Neural cell (in vitro differentiated cells): ENCODE measurements at regions not wholly inside any gene's neighbourhood (a gene's known extent, or its start where the extent isn't known, plus 50 kb on each side); places are given as distances from the start of the nearest gene placed in this dataset.

Experiments used
- H2AFZ ChIP-seq: fragments of 200-600, 300-800 bp; sonication (generic), shearing (Covaris generic); 2 replicates; pipeline ENCODE4 v1.6.0; 2014; ENCODE audit warnings: low read depth, mild to moderate bottlenecking, antibody characterized with exemption, low read length, moderate library complexity
- H3F3A ChIP-seq: fragments of 200-600 bp; shearing (Covaris generic); 2 replicates; pipeline ENCODE4 v1.6.1; 2016; ENCODE audit warnings: mild to moderate bottlenecking, moderate library complexity, mixed read lengths, antibody characterized with exemption, low read length; ENCODE audit not compliant: insufficient read depth, poor library complexity, severe bottlenecking
- H3K27ac ChIP-seq: fragments of 200-600, 300-800 bp; sonication (generic), shearing (Covaris generic); 2 replicates; pipeline ENCODE4 v1.5.1; 2014; ENCODE audit warnings: mild to moderate bottlenecking, low read length, moderate library complexity
- H3K27me3 ChIP-seq: fragments of 300-800, 200-600 bp; sonication (generic), shearing (Covaris generic); 2 replicates; pipeline ENCODE4 v1.6.0; 2014; ENCODE audit warnings: mild to moderate bottlenecking, low read depth, low read length, moderate library complexity; ENCODE audit not compliant: insufficient read depth
- H3K36me3 ChIP-seq: fragments of 300-800, 200-600 bp; sonication (generic), shearing (Covaris generic); 2 replicates; pipeline ENCODE4 v1.5.1; 2014; ENCODE audit warnings: mild to moderate bottlenecking, antibody characterized with exemption, low read length, moderate library complexity; ENCODE audit not compliant: insufficient read depth
- H3K4me2 ChIP-seq: fragments of 300-800, 200-600 bp; sonication (generic), shearing (Covaris generic); 2 replicates; pipeline ENCODE4 v1.6.0; 2014; ENCODE audit warnings: mild to moderate bottlenecking, low read length
- H3K4me3 ChIP-seq: fragments of 300-800, 200-600 bp; sonication (generic), shearing (Covaris generic); 2 replicates; pipeline ENCODE4 v1.5.1; 2014; ENCODE audit warnings: mild to moderate bottlenecking, low read length, moderate library complexity
- H3K79me2 ChIP-seq: fragments of 200-600 bp; shearing (Covaris generic); replicated peaks from 2 replicates; pipeline ENCODE4 v1.6.0; 2014; ENCODE audit warnings: mild to moderate bottlenecking, low read length, moderate library complexity; ENCODE audit not compliant: insufficient read depth
- H3K9ac ChIP-seq: fragments of 300-800, 200-600 bp; sonication (generic), shearing (Covaris generic); 2 replicates; pipeline ENCODE4 v1.6.1; 2016; ENCODE audit warnings: mild to moderate bottlenecking, low read length, mixed read lengths
- H3K9me2 ChIP-seq: fragments of 200-600 bp; shearing (Covaris generic); 2 replicates; pipeline ENCODE4 v1.6.1; 2016; ENCODE audit warnings: mild to moderate bottlenecking, low read length, mixed read lengths; ENCODE audit not compliant: insufficient read depth
- H3K9me3 ChIP-seq: fragments of 200-600, 300-800 bp; sonication (generic), shearing (Covaris generic); 2 replicates; pipeline ENCODE4 v1.6.1; 2016; ENCODE audit warnings: mild to moderate bottlenecking, mixed run types, low read length, moderate library complexity, mixed read lengths
- H4K20me1 ChIP-seq: fragments of 200-600 bp; shearing (Covaris generic); 2 replicates; pipeline ENCODE4 v1.6.1; 2016; ENCODE audit warnings: mild to moderate bottlenecking, mixed run types; ENCODE audit not compliant: insufficient read depth
- CTCF ChIP-seq: fragments of 450-650 bp; IDR thresholded peaks from 2 replicates; pipeline ENCODE4 v1.5.1; 2014; ENCODE audit warnings: antibody characterized with exemption, mild to moderate bottlenecking, moderate library complexity; ENCODE audit not compliant: poor library complexity, severe bottlenecking
- EP300 ChIP-seq: fragments of 450-650 bp; conservative IDR thresholded peaks from 2 replicates; pipeline ENCODE4 v1.6.1; 2014; ENCODE audit warnings: antibody characterized with exemption, mild to moderate bottlenecking, moderate library complexity; ENCODE audit not compliant: poor library complexity, severe bottlenecking
- EZH2 ChIP-seq: fragments of 200-600, 300-800 bp; shearing (Covaris generic), sonication (generic); IDR thresholded peaks from 2 replicates; pipeline ENCODE4 v1.6.1; 2014; ENCODE audit warnings: antibody characterized with exemption, low read length, borderline replicate concordance, mild to moderate bottlenecking; ENCODE audit not compliant: insufficient read depth, poor library complexity, severe bottlenecking
- MXI1 ChIP-seq: fragments of 450-650 bp; conservative IDR thresholded peaks from 2 replicates; pipeline ENCODE4 v1.6.1; 2014; ENCODE audit warnings: antibody characterized with exemption, mild to moderate bottlenecking; ENCODE audit not compliant: poor library complexity, severe bottlenecking
- POLR2AphosphoS5 ChIP-seq: IDR thresholded peaks from 2 replicates; pipeline ENCODE4 v1.6.1; 2012
- RAD21 ChIP-seq: fragments of 450-650 bp; conservative IDR thresholded peaks from 2 replicates; pipeline ENCODE4 v1.6.1; 2014; ENCODE audit warnings: antibody characterized with exemption, mild to moderate bottlenecking, moderate library complexity
- REST ChIP-seq: IDR thresholded peaks from 2 replicates; pipeline ENCODE4 v1.6.1; 2012; ENCODE audit warnings: borderline replicate concordance
- SMC3 ChIP-seq: fragments of 450-650 bp; conservative IDR thresholded peaks from 2 replicates; pipeline ENCODE4 v1.6.1; 2014; ENCODE audit warnings: antibody characterized with exemption, mild to moderate bottlenecking, moderate library complexity; ENCODE audit not compliant: poor library complexity
- TAF1 ChIP-seq: IDR thresholded peaks from 2 replicates; pipeline ENCODE4 v1.6.1; 2012; ENCODE audit warnings: low read depth

- H3K9ac ChIP-seq = no peak overlapping the region
- no peak overlapping the region for H3K4me3 ChIP-seq
- no peak overlapping the region for H3K27ac ChIP-seq
- H3K79me2 ChIP-seq = no peaks in the 10 kb centered on the region
- no peak overlapping the region for H2AFZ ChIP-seq
- H3K4me2 ChIP-seq = no peak overlapping the region
- H3K36me3 ChIP-seq = no peaks in the 10 kb centered on the region
- H3F3A ChIP-seq = no peaks in the 10 kb centered on the region
- TF ChIP-seq POLR2AphosphoS5 = no peak
- no peak for TF ChIP-seq EZH2
- no peak for TF ChIP-seq EP300
- TF ChIP-seq MXI1 = no peak
- H4K20me1 ChIP-seq = no peaks in the 10 kb centered on the region
- no peaks in the 10 kb centered on the region for H3K9me3 ChIP-seq
- H3K27me3 ChIP-seq = no peaks in the 10 kb centered on the region
- no peaks in the 10 kb centered on the region for H3K9me2 ChIP-seq
These were observed 175.6 kb upstream of the HS6ST1 start for GRCh38 chr2:128494307-128494639.

GRCh38 chr2:128494640-128495321, 176.1 kb upstream of the HS6ST1 start:
- H3K79me2 ChIP-seq = no peaks in the 10 kb centered on the region
- TF ChIP-seq SMC3 (no peak), EZH2 (no peak), EP300 (no peak)
- H3K27ac ChIP-seq = no peak overlapping the region
- no peak overlapping the region for H3K9ac ChIP-seq
- H2AFZ ChIP-seq = no peak overlapping the region
- H3K27me3 ChIP-seq = no peaks in the 10 kb centered on the region
- no peak overlapping the region for H3K4me3 ChIP-seq
- no peaks in the 10 kb centered on the region for H3K36me3 ChIP-seq
- no peaks in the 10 kb centered on the region for H4K20me1 ChIP-seq
- no peak overlapping the region for H3K4me2 ChIP-seq
- H3K9me2 ChIP-seq = no peaks in the 10 kb centered on the region
- no peaks in the 10 kb centered on the region for H3F3A ChIP-seq
- H3K9me3 ChIP-seq = no peaks in the 10 kb centered on the region

GRCh38 chr2:128495996-128496547, 177.4 kb upstream of the HS6ST1 start:
- no peaks in the 10 kb centered on the region for H3K27me3 ChIP-seq
- no peaks in the 10 kb centered on the region for H3K9me2 ChIP-seq
- no peak overlapping the region for H3K4me2 ChIP-seq
- no peak overlapping the region for H3K9ac ChIP-seq
- H4K20me1 ChIP-seq = no peaks in the 10 kb centered on the region
- no peaks in the 10 kb centered on the region for H3K9me3 ChIP-seq
- H3K36me3 ChIP-seq = no peaks in the 10 kb centered on the region
- H3K27ac ChIP-seq = no peak overlapping the region
- H3F3A ChIP-seq = no peaks in the 10 kb centered on the region
- no peak overlapping the region for H3K4me3 ChIP-seq
- TF ChIP-seq POLR2AphosphoS5 = no peak
- TF ChIP-seq MXI1 = no peak
- H3K79me2 ChIP-seq = no peaks in the 10 kb centered on the region
- no peak overlapping the region for H2AFZ ChIP-seq

GRCh38 chr2:128496700-128497099, 178.0 kb upstream of the HS6ST1 start:
- Histone ChIP-seq H3K9ac (no peak overlapping the region), H3K4me2 (no peak overlapping the region), H3K4me3 (no peak overlapping the region), H3K36me3 (no peaks in the 10 kb centered on the region), H3K27ac (no peak overlapping the region), H3K9me2 (no peaks in the 10 kb centered on the region), H4K20me1 (no peaks in the 10 kb centered on the region), H3K79me2 (no peaks in the 10 kb centered on the region), H3K27me3 (no peaks in the 10 kb centered on the region), H3K9me3 (no peaks in the 10 kb centered on the region), H2AFZ (no peak overlapping the region), H3F3A (no peaks in the 10 kb centered on the region)
- TF ChIP-seq EZH2 = no peak
- no peak for TF ChIP-seq CTCF
- TF ChIP-seq TAF1 = no peak
- TF ChIP-seq EP300 = no peak
- TF ChIP-seq MXI1 = no peak
- no peak for TF ChIP-seq POLR2AphosphoS5
- no peak for TF ChIP-seq RAD21
- TF ChIP-seq REST = no peak
- TF ChIP-seq SMC3 = no peak
